HFF-Myc (cell line): ENCODE measurements at regions not wholly inside any gene's neighbourhood (a gene's known extent, or its start where the extent isn't known, plus 50 kb on each side); places are given as distances from the start of the nearest gene placed in this dataset.

Experiments used
- DNase-seq: peaks from one replicate; pipeline ENCODE4 v3.0.0-alpha.2; 2011; ENCODE audit warnings: low read depth; ENCODE audit errors: extremely low read depth
- H3K4me3 ChIP-seq: replicated peaks from 2 replicates; pipeline ENCODE4 v1.5.1; 2011; ENCODE audit warnings: low read depth, mild to moderate bottlenecking, control low read depth, low read length
- TF ChIP-seq, protein P1 (sequence below): IDR thresholded peaks from 2 replicates; pipeline ENCODE4 v1.5.1; 2012; ENCODE audit warnings: mild to moderate bottlenecking, low read depth, low read length, control low read depth; ENCODE audit errors: missing control alignments

DNA sequence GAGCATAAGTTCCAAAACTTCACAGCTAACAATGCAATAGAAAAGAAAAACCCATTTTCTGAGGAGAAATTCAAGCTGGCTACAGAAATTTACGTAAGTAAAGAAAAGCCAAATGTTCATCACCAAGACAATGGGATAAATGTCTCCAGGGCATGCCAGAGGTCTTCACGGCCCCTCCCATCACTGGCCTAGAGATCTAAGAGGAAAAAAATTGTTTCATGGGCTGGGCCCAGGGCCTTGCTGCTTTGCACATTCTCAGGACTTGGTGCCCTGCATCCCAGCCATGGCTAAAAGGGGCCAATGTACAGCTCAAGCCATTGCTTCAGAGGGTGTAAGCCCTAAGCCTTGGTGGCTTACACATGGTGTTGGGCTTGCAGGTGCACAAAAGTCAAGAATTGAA lies 443.6 kb downstream of the ELAVL2 start:
- TF ChIP-seq, protein P1, sequence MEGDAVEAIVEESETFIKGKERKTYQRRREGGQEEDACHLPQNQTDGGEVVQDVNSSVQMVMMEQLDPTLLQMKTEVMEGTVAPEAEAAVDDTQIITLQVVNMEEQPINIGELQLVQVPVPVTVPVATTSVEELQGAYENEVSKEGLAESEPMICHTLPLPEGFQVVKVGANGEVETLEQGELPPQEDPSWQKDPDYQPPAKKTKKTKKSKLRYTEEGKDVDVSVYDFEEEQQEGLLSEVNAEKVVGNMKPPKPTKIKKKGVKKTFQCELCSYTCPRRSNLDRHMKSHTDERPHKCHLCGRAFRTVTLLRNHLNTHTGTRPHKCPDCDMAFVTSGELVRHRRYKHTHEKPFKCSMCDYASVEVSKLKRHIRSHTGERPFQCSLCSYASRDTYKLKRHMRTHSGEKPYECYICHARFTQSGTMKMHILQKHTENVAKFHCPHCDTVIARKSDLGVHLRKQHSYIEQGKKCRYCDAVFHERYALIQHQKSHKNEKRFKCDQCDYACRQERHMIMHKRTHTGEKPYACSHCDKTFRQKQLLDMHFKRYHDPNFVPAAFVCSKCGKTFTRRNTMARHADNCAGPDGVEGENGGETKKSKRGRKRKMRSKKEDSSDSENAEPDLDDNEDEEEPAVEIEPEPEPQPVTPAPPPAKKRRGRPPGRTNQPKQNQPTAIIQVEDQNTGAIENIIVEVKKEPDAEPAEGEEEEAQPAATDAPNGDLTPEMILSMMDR, result no peak
- H3K4me3 ChIP-seq, result no peak overlapping the region
- DNase-seq, result no peak

DNA sequence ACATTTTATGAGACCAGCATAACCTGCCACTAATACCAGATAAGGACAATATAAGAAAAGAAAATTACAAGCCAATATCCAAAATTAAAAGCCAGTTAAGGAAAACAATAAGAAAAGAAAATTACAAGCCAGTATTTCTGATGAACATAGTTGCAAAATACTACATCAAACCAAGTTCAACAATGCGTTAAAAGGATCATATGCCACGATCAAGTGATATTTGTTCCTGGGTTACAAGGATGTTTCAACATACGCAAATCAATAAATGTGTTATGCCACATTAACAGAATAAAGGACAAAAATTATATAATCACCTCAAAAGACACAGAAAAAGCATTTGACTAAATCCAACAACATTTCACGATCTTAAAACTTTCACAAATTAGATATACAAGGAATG lies 431.9 kb downstream of the ELAVL2 start:
- no peak for DNase-seq
- H3K4me3 ChIP-seq, result no peak overlapping the region
- TF ChIP-seq, protein P1, result no peak

DNA sequence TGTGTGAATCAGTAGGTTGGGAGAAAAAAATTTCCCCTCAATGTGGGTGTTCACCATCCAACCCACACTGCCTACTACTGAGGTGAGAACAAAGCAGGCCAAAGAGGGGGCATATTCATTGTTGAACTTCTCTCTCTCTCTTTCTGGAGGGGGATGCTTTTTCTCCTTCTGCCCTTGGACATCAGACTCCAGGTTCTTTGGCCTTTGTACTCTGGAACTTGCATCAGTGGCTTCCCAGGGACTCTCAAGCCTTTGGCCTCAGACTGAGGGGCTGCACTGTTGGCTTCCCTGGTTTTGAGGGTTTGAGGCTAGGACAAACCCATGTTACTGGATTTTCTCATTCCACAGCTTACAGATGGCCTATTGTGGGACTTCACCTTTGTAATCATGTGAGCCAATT lies 417.2 kb downstream of the ELAVL2 start:
- TF ChIP-seq, protein P1, result no peak
- no peak overlapping the region for H3K4me3 ChIP-seq
- DNase-seq, result no peak

DNA sequence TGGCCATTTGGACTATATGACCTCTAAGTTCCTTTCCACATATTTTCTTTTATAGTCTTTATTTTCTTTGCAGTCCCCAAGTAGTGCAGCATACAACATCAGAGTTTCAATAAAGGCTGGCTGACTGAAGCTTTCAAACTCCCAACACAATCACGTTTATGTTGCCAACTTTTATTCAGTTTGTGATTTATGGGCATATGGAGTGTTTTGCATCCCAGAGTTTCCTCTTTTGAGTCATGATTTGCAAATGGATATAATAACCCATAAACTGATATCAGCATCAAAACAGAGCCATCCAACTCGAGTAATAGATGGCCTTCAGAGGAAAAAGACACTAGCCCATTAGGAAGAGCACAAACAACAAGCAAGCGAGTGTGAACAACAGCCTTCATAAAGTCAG lies 414.0 kb downstream of the ELAVL2 start:
- no peak for DNase-seq
- TF ChIP-seq, protein P1, result no peak
- H3K4me3 ChIP-seq, result no peak overlapping the region

DNA sequence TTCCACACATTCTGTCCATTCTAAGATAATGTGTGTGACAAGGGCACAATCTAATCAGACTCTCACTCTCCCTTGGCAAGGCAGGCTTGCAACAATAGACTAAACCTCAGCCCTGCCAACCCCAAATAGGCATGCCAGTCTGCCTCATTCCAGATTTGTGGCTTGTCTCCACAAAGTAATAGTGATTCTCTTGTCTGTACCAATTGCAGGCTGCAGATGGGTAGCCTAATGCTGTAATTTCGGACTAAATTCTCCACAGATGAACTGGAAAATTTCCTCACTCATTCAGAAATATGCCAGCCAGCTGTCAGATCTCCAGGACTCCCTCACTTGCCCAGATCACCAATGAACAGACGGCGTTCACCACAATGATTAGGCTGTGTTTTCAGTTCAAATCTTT lies 413.6 kb downstream of the ELAVL2 start:
- TF ChIP-seq, protein P1, result no peak
- DNase-seq, result no peak
- no peak overlapping the region for H3K4me3 ChIP-seq

DNA sequence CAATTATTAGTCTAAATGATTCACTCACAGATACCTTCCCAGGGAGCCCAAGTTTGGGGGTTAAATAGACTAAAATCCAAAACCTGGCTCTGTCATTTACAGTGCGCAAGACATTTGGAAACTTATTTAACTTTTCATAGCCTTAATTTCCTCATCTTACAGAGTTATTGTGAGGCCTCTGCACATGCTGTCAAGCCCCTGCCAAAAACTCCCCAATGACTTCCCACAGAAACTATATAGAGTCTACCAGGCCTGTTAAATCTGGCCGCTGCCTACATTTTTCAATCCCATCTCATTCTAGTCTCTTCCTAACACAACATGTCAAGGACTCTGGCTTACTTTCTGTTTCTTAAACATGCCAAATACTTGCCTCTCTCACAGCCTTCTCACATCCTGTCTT lies 412.5 kb downstream of the ELAVL2 start:
- no peak for DNase-seq
- H3K4me3 ChIP-seq, result no peak overlapping the region
- TF ChIP-seq, protein P1, result no peak

DNA sequence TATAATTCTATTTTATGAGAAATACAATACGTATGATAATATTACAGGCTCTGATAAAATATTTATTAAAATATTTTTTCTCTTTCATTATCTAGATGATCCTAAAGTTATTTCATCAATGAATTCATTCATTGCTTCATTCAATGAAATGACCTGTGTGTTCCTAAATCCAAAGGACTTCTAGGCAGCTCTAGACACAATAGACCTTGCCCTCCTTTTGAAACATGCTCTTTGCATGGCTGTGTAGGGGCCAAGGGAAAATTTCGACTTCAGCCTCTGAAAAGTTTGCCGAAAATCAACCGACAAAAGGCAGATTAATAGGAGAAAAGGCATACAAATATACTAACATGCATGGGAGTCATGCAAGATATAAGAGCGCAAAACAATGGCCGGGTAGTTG lies 402.0 kb downstream of the ELAVL2 start:
- no peak for DNase-seq
- TF ChIP-seq, protein P1, result no peak
- no peak overlapping the region for H3K4me3 ChIP-seq
